ENCODE measurements at regions not wholly inside any gene's neighbourhood (a gene's known extent, or its start where the extent isn't known, plus 50 kb on each side); places are given as distances from the start of the nearest gene placed in this dataset.

- TF ChIP-seq POLR2A (IDR thresholded peaks at IDR 0.05) (no peak), POLR2AphosphoS5 (IDR thresholded peaks at IDR 0.05) (no peak)
These were observed 125.5 kb downstream of the C11orf87 start for GRCh38 chr11:109547356-109548027.
